ENCODE measurements at regions not wholly inside any gene's neighbourhood (a gene's known extent, or its start where the extent isn't known, plus 50 kb on each side); places are given as distances from the start of the nearest gene placed in this dataset.
"Not testable (repeated sequence)": the region's sequence is repeated elsewhere in the genome, so short reads cannot be mapped to it uniquely, and the experiment has no call there.

GRCh38 chr20:40889266-40889665 lies 139.4 kb upstream of the TOP1 start:
- DNase-seq (ENCODE audit: low read depth): not testable (repeated sequence)

GRCh38 chr20:40890181-40890580 lies 138.4 kb upstream of the TOP1 start:
- DNase-seq (ENCODE audit: low read depth): no peak

- DNase-seq (ENCODE audit: low read depth): no peak
Measured at GRCh38 chr20:40890635-40891034, 138.0 kb upstream of the TOP1 start.

GRCh38 chr20:40891351-40891750 lies 137.3 kb upstream of the TOP1 start:
- DNase-seq (ENCODE audit: low read depth): no peak

GRCh38 chr20:40892642-40893041 lies 136.0 kb upstream of the TOP1 start:
- DNase-seq (ENCODE audit: low read depth): no peak

- DNase-seq (ENCODE audit: low read depth): no peak
Measured at GRCh38 chr20:40893610-40894236, 134.9 kb upstream of the TOP1 start.

GRCh38 chr20:40894237-40894630 lies 134.4 kb upstream of the TOP1 start:
- DNase-seq (ENCODE audit: low read depth): no peak

- DNase-seq (ENCODE audit: low read depth): no peak
Measured at GRCh38 chr20:40895182-40895581, 133.4 kb upstream of the TOP1 start.

GRCh38 chr20:40896814-40897700 lies 131.6 kb upstream of the TOP1 start:
- no peak for DNase-seq (ENCODE audit: low read depth)

GRCh38 chr20:40899344-40899743 lies 129.3 kb upstream of the TOP1 start:
- no peak for DNase-seq (ENCODE audit: low read depth)

GRCh38 chr20:40900666-40901215 lies 127.9 kb upstream of the TOP1 start:
- no peak for DNase-seq (ENCODE audit: low read depth)

GRCh38 chr20:40902661-40903060 lies 126.0 kb upstream of the TOP1 start:
- no peak for DNase-seq (ENCODE audit: low read depth)

GRCh38 chr20:40908309-40908708 lies 120.3 kb upstream of the TOP1 start:
- DNase-seq (ENCODE audit: low read depth): no peak

GRCh38 chr20:40909489-40909888 lies 119.1 kb upstream of the TOP1 start:
- DNase-seq (ENCODE audit: low read depth): not testable (repeated sequence)

- DNase-seq (ENCODE audit: low read depth): not testable (repeated sequence)
Measured at GRCh38 chr20:40910436-40910835, 118.2 kb upstream of the TOP1 start.

- DNase-seq (ENCODE audit: low read depth): not testable (repeated sequence)
Measured at GRCh38 chr20:40911152-40911551, 117.5 kb upstream of the TOP1 start.

- no peak for DNase-seq (ENCODE audit: low read depth)
Measured at GRCh38 chr20:40913224-40914185, 115.1 kb upstream of the TOP1 start.

- DNase-seq (ENCODE audit: low read depth): no peak
Measured at GRCh38 chr20:40915756-40916155, 112.9 kb upstream of the TOP1 start.

- DNase-seq (ENCODE audit: low read depth): no peak
Measured at GRCh38 chr20:40916276-40916675, 112.3 kb upstream of the TOP1 start.

GRCh38 chr20:40920291-40920690 lies 108.3 kb upstream of the TOP1 start:
- no peak for DNase-seq (ENCODE audit: low read depth)

GRCh38 chr20:40922865-40923264 lies 105.8 kb upstream of the TOP1 start:
- no peak for DNase-seq (ENCODE audit: low read depth)

Measured in LHCN-M2 (cell line).